HG03280 (cell line): ENCODE measurements at regions not wholly inside any gene's neighbourhood (a gene's known extent, or its start where the extent isn't known, plus 50 kb on each side); places are given as distances from the start of the nearest gene placed in this dataset.

ENCODE experiments used
- ATAC-seq: cut with Tn5 transposase; IDR thresholded peaks from one replicate; pipeline ENCODE4 v1.9.1; 2021; ENCODE audit warnings: mild to moderate bottlenecking, moderate library complexity; ENCODE audit not compliant: unreplicated experiment

GRCh38 chr16:13781575-13782338 is 138.2 kb upstream of the ERCC4 start:
- no peak for ATAC-seq

- ATAC-seq: no peak
Measured at GRCh38 chr16:13791095-13791494, 128.9 kb upstream of the ERCC4 start.

- no peak for ATAC-seq
Measured at GRCh38 chr16:13793841-13794409, 126.0 kb upstream of the ERCC4 start.

DNA sequence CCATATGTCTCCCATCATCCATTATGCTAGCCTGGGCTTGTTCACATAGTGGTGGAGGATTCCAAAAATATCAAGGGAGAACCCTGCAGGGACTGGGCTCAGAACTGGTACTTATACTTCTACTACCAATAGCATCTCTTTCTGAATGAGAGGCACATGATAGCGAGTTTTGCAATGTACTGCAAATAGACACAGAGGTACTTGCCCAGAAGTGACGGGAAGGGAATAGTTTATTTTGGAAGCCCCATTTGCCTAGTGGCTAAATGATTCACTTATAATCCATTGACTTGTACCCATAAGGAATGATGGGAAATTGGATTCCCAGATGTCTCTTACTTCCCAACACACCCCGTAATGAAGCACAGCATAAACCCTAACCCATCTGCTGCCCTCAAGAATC is 124.8 kb upstream of the ERCC4 start:
- no peak for ATAC-seq

GRCh38 chr16:13797718-13798117 is 122.2 kb upstream of the ERCC4 start:
- no peak for ATAC-seq

DNA sequence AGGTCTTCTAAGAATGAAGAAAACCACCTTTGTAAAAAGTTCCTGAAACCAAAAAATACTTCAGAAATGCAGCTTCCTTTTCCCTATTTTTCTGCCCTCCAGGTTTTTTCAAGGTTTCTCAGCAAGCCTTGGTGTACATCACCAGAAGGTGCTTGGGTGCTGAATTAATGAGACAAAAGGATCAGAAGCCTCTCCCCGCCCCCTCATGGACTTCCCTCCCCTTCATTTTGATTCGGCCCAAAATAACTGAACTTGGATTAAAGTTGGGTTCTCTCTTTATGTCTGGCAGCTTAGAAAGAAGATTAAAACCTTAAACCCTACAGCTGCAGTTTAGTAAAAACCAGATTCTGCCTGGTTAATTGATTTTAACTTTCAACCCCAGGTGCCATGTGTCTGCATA is 121.7 kb upstream of the ERCC4 start:
- no peak for ATAC-seq

- no peak for ATAC-seq
Measured at GRCh38 chr16:13803974-13804373, 116.0 kb upstream of the ERCC4 start.

- ATAC-seq: no peak
Measured at GRCh38 chr16:13805951-13806350, 114.0 kb upstream of the ERCC4 start.

DNA sequence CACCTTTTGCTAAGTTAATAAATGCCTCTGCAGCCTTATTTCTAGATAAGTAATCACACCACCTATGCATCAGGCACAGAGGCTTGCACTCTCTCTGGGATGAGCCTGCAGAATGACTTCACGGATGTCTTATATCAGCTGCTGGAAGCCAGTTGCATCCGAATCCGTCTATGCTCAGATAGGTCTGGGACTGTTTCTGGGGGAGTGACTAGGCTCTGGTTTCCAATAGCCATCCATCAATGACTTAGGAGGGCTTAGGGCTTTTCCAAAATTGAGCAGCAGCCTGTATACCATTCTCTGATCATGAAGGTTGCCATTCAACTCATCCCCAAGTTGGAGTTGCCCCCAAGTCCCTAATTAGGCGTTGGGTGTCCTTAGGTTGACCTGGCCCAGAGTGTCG is 113.3 kb upstream of the ERCC4 start:
- ATAC-seq: no peak

GRCh38 chr16:13808102-13808501 is 111.9 kb upstream of the ERCC4 start:
- no peak for ATAC-seq

GRCh38 chr16:13809765-13810164 is 110.2 kb upstream of the ERCC4 start:
- no peak for ATAC-seq

- ATAC-seq: no peak
Measured at GRCh38 chr16:13811834-13812233, 108.1 kb upstream of the ERCC4 start.

GRCh38 chr16:13816701-13817100 is 103.3 kb upstream of the ERCC4 start:
- ATAC-seq: no peak

- ATAC-seq: no peak
Measured at GRCh38 chr16:13823501-13823900, 96.5 kb upstream of the ERCC4 start.

GRCh38 chr16:13829697-13830299 is 90.2 kb upstream of the ERCC4 start:
- no peak for ATAC-seq

- no peak for ATAC-seq
Measured at GRCh38 chr16:13833515-13833914, 86.4 kb upstream of the ERCC4 start.

- no peak for ATAC-seq
Measured at GRCh38 chr16:13835387-13835786, 84.6 kb upstream of the ERCC4 start.

- no peak for ATAC-seq
Measured at GRCh38 chr16:13835935-13836730, 83.8 kb upstream of the ERCC4 start.

DNA sequence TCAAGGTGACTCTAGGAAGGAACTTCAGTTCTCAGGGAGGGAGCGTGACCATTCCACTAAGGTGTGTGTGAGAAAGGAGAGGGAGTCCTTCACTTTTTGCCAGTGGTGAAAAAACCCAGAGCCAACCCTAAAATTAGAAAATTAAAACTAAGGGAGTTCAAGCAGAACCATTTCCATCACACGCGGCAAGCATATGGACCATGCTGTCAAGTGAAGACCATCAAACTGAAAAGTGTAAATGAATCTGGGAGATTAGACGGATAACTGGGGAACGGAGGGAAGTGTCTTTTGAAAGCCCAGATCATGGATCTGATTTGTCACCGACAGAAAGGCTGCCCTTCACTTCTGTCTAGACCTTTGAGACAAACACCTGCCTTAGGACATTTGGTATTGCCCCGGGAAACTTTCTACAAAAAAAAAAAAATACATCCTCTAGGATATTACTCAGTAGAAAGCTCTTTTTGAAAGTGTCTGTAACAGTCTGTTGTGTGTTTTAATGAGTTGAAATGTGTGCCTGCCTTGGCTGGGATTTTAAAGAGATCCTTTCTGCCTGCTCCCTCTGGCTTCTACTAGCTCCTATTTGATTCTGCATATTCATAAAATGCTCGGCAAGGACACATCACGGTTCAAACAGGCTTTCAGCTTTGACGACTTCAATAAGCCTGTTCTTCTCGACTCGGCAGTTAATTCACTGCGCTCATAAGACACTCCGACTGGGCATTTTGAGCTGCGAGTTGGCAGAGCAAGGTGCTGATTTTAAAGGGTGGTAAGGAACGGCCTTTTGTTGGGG is 81.4 kb upstream of the ERCC4 start:
- ATAC-seq: no peak

- no peak for ATAC-seq
Measured at GRCh38 chr16:13839577-13839976, 80.4 kb upstream of the ERCC4 start.

DNA sequence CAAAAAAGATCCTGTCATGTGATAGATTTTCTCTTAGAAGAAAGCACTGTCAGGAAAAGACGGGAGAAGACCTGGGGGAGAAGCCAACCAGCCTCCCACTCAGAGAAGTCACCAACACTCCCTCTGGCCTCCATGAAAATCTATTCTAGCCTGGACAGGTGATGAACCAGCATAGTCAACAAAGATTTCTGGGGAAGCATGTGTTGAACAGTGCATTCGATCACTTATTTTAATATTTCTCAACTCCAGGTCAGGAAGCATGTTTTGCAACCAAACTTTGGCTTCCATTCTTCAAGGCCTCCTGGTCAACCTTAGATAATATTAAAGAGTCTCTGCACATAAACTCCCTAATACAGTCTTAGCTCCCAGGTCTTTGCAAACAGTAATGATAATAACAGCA is 74.7 kb upstream of the ERCC4 start:
- no peak for ATAC-seq
